GM21825 (cell line): ENCODE measurements at regions not wholly inside any gene's neighbourhood (a gene's known extent, or its start where the extent isn't known, plus 50 kb on each side); places are given as distances from the start of the nearest gene placed in this dataset.
"Not testable (repeated sequence)": the region's sequence is repeated elsewhere in the genome, so short reads cannot be mapped to it uniquely, and the experiment has no call there.

Source experiments
- ATAC-seq: cut with Tn5 transposase; IDR thresholded peaks from one replicate; pipeline ENCODE4 v1.9.1; 2021; ENCODE audit warnings: mild to moderate bottlenecking, moderate library complexity; ENCODE audit not compliant: unreplicated experiment

DNA sequence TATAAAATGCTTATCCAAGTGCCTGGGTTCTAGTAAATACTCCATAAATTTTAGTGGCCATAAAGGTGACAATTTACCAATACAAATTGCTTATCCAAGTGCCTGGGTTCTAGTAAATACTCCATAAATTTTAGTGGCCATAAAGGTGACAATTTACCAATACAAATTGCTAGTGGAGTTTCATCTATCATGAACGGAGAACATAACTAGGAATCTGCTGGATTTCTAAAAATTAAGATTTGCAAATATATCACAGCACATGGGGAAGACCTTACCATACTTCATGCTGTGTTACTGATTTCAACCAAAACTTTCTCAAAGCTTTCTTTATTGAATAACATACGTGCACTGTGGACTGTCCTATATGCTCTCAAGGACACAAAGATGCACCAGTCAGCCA, 1631.4 kb upstream of the FLRT2 start:
- not testable (repeated sequence) for ATAC-seq

DNA sequence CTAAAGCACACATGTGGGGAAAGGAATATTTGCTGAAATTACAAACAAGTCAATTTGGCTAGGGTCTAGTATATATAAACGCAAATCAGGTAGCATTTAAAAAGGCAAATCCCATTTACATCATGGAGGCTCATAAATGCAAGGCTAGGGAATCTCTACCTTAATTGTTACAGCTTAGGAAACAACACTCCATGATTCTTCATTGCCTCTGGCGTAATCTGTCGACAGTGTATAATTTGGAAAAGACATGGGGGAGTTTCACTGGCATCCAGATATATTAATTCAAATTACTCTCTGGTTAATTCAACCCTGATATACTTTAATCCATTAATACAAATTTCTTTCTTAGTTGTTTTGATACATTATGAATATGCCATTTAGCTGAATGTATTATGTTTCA, 1630.2 kb upstream of the FLRT2 start:
- ATAC-seq: no peak

DNA sequence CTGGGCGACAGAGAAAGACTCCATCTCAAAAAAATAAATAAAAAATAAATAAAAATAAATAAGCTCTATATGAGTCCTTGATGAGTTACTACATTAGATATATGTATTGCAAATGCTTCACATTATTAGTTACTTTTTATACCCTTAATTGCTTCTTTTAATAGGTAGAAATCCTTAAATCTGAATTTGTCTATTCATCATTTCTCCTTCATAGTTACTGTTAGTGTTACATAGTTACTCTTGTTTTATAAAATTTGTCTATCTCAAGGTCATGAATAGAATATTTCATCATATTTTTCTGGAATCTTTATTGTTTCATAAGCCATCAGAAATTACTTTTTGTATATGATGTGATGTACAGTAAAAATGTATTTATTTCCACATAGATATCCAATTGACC, 1624.8 kb upstream of the FLRT2 start:
- no peak for ATAC-seq

DNA sequence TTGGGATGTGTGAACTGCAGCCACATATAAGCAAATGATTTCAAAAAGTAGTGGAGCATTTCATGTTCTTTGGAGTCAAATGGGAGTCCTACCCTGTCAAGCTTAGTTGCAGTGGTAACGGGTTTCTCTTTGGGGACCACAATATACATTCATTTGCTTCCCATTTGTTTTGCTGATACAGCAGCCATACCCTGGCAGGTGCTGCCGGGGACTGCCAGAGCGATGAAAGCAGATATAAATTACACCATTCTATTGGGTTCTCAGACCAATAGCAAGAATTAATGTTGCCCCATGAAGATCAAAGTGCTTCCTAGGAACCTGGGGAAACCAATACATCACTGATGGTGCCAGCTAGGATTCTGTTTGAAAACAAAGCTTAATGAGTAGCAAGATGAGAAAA, 1621.5 kb upstream of the FLRT2 start:
- no peak for ATAC-seq

DNA sequence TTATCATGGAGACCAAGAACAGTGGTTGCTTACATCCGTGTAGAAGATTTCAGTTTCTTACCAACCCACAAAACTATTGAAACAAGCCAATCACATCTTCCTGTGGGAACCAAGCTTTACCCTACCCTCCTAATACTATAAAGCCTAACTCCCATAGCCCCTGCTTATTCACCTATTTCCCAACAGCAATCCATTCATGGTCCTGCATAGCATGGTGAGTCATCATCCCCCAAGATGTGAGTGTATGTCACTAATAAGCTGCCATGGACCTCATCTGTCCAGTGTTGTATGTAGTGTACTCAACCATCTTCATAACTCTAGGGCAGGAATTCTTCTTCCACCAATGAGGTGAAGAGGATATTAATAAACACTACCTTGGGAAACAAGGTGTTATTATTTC, 1620.4 kb upstream of the FLRT2 start:
- no peak for ATAC-seq

DNA sequence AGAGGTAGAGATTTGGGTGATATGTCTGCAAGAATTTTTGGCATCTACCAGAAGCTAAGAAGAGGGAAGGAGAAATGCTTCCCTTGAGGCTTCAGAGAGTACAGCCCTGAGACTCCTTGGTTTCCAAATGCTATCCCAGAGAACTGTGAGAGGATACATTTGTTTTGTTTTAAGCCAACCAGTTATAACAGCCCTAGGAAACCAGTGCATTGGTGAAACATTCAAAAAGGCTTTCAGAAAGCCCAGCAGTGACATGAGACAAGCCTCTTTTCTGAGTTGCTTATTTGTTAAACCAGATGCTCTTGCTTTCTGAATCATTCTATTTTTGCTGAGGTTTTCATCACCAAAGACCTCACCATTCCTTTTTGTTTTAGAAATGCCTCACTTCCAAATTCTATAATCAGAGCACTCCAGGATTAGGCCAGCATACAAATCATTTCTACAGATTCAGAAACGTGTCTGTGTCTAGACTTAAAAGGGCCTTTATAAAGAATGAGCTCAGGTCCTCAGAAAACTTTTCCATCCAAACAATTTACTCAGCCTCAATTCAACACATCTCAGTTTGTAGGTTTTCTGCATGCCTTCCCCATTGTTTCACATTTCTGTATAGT, 1617.8 kb upstream of the FLRT2 start:
- no peak for ATAC-seq

DNA sequence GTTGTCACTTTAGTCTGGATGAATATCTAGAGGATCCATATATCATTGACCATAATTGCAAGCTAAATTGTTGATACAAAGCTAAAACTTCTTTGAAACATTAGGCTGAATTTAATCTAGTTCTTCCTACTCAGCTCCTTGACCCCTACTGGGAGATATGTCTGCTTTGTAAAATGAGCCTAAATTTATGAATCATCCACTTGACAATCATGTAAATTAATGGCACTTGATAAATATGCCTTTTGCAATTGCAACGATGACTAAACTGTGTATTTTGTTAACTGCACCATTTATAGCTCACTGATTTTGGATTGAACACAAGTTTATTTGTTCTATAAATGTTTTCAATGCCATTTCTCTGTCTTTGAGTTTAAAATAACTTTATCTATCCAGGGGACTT, 1616.5 kb upstream of the FLRT2 start:
- no peak for ATAC-seq

DNA sequence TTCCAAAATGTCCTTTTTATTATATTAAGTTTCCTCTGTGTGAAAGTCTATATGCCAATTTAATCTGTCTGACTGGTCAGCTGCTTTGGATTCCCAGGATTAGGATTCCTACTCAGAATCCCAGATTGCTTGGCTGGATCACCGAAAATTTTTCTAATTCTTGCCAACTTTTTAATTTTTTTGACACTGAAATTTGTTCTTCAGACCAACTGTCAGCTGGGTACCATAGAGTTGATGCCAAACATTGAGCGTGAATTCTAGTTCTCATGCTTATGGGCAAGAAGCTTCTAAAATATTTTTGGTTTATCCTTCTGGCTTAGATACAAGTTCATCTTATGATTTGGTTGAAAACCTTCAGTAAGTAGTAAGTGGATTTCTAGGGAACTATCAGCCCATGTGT, 1611.4 kb upstream of the FLRT2 start:
- ATAC-seq: no peak

DNA sequence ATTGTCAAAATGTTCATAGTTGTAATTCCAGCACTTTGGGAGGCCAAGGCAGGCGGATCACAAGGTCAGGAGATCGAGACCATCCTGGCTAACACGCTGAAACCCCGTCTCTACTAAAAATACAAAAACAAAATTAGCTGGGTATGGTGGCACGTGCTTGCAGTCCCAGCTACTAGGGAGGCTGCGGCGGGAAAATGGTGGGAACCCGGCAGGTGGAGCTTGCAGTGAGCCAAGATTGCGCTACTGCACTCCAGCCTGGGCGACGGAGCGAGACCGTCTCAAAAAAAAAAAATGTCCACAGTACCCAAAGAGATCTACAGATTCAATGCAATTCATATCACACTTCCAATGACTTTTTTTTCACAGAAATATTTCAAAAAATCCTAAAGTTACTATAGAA, 1610.3 kb upstream of the FLRT2 start:
- not testable (repeated sequence) for ATAC-seq

DNA sequence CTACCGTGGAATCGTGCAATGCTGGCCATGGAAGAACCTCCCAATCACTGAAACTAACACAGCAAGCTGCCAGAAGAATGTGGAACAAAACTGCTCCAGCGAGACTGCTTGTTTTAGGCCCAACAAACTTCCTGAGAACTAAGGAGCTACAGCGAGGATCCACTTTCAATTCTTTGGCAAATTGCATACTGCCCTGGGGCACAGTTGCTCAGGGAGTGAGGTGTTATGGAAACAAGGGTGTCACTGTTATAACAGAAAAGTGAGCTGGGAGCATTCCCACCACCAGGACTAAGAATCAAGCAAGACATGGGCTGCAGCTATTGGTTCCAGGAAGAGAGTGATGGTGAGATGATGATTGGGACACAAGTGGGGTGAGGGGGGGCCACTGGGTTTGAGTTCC, 1606.1 kb upstream of the FLRT2 start:
- ATAC-seq: no peak

DNA sequence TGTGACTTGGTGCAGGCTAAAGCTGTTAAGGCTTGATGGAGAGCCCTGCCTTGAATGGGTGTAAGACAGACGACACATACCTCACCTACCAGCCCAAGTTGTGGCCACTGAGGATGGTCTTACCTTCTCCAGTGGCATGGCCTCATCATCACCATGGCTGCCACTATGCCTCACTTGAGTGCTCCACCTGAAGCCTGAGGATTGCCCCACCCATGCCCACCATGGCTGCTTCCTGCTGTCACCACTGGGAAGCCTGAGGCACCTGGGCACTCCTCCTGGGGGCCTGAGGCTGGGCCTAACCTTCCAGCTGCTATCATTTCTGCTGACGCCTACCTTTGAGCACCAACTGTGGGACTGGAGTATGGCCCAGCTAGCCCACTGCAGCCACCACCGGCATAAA, 1605.7 kb upstream of the FLRT2 start:
- no peak for ATAC-seq

DNA sequence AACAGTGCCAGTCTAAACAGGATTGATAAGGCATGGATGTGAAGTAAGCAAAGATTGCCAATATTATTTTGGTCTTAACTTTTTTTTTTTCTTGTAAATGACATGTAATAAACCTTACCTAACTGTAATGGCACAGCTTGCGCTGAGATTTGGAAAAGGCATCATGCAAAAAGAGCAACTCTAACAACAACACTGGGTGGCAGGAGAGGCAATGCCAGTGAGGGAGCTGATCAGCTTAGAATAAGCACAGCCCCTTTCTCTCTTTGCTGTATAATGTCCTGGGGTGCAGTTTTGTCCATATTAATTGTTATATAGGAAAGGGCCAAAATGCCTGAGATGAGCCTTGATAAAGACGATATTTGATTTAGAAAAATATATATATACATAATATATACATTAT, 1589.7 kb upstream of the FLRT2 start:
- no peak for ATAC-seq

DNA sequence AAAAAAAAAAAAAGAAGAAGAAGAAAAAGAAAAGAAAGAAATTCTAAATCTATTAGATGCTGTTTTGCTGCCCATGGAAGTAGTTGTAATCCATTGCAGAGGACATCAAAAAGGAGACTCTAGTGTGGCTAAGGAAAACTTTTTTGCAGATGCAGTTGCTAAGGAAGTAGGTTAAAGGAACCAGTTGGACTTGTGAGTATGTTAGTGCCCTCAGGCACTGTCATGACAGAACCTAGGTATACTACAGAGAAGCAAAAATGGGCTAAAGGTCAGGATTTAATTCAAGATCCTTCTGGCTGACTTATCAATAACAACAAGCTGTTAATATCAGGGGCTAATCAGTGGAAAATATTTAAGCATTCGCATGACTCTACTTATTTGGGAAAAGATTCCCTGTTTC, 1571.6 kb upstream of the FLRT2 start:
- no peak for ATAC-seq

DNA sequence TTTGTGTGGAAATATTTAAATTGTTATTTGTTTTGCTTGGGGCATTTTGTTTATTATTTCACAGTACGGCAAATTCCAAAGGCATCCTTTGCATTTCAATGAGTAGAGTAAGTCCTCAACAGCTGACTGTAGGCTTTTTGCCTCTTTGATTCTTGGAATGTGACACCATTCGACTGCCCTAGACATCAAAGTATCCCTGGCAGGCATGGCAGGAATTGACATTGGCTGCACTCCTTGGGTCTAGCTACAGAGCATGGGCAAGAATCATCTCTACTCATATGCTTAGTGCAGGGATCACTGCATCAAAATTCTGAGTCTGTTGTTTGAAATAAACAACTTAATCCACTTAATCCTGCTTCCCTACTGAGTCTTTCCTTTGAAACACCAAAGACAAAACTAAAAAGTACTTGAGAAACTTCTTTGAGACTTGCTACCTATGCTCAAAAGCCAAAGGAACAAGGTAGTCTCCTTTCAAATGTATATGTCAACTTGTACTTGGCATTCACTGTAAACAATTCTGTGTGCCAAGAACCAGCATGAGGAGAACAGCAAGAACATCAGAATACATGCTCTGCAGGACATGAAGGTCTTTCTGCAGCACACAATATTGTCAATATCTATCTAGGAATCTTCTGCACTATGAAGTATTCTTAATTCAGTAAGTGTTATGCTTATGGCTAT, 1569.0 kb upstream of the FLRT2 start:
- no peak for ATAC-seq

DNA sequence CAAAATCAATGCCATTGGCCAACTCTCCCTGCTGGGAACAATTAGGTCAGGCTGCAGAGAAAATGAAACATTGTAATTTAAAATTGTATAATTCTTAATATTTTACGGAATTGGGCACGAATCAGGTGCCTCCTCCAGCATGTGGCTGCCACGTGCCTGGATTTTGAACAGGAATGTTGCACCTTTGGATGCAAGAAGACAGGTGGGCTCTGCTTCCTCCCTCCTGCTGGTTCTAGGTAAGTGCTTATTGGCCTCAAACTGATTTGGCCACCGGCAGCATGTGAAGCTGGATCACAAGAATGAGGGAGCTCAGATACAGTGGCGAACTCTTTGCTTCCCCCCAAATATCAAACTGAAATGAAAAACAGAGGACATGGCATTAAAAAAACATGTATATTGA, 1559.9 kb upstream of the FLRT2 start:
- no peak for ATAC-seq

DNA sequence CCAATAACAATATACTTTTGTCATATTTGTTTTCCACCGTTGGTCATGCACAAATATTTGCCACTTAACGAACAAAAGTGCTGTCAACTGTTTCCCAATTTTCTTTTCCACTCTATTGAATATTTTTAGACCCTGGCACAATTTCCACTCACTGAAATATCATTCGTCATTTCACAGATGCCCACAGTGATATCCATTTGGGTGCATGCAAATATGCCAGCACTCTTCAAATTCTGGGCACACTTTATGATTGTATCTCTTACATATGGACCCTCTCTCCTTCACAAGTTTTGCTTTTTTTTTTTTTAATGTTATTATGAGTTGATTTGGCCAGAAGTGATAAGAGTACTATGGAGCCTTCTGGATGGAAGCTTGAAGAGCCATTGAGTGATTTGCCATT, 1557.3 kb upstream of the FLRT2 start:
- ATAC-seq: no peak

DNA sequence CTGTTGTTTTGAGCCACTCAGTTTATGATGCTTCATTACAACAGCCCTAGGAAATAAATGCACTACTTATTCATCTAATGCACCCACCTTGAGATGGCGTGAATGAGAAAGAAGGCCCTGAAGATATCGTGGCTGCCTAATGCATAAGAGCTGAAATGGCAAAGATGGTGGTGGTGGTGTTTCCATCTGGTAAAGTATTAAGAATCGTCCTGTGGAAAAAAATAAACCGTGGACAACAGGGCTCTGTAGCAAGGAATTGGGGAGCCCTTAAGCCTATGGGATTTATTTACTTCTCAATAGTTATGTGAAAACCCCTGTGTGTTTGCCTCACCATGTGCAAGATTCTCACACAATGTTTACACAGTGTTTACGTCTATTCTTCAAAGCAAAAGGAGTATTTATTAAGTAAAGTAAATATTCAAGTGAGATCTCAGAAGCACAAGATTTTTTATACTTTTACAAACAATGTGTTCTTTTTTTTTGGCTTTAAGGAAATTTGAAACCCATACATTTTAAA, 1555.2 kb upstream of the FLRT2 start:
- no peak for ATAC-seq

DNA sequence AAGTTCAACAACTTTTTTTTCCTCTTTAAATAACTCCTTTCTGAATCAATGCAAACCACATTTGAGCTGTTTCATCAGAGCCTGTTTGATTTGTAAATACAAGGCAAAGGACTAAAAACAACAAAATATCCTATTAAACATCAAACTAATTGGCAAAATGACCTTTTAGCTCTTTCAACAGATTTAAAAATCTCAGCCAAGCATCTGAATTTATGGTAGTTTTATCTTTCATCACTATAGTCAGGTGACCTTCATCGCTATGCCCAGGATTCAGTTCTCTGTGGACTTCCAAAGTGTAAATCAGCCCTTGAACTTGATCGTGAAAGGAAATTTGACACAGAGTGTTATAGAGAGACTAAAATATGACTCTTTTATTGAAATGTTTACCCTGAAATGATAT, 1554.5 kb upstream of the FLRT2 start:
- no peak for ATAC-seq

DNA sequence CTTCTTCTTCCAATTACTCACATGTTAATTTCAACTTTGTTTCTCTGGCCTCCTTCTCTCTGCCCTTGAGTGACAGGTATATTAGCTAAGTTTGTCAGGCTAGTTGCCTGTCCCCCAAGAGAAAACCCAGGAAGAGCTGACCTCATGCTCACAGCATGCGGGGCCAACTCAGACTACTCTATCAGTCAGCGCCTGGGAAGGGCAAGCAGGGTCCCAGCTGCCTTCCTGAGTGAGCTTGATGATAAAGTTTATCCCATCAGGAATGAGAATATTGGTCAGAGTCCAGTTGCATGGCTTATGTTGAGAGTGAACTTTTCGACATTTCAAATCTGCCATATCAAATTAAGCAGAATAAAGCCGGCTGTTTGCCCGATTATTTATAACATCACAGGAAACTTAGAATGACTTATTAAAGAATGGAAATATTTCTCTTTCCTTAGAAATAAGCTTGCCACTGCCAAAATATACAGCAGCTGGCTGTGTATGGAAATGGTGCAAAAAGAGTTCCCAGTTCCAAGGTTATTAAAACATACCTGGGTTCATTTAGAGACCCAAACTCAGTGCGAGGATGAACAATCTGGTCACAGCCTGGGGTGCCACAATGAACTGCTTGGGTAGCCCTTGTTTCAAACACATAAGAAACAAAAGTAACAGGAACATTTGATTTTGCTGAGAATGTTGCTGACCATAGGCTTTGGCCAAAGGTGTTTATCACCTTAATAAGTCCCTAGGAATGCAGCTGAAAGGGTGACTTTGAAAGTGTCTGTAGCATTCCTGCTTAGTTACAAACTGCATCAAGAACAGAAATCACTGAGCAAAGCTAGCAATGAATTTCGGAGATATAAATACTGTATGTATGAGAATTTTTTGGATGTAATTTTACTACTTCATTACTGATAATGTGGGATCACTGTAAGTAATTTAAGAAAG, 1553.8 kb upstream of the FLRT2 start:
- no peak for ATAC-seq

DNA sequence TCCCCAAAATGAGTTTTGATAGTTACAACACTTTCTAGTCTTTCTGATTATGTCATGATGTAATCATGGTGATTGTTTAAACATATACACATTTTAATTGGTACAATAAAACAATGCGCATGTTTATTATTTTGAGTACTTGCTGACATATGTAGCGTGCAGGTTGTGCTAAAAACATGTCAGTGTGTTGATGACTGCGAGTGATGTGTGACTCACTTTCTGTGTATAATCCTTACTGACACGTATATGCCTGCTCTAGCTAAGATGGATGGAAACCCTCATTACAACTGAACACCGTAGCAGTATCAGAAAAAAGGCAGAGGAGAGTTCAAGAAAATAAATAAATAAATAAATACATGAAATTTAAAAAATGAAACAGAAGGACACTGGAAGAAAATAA, 1552.4 kb upstream of the FLRT2 start:
- ATAC-seq: no peak

DNA sequence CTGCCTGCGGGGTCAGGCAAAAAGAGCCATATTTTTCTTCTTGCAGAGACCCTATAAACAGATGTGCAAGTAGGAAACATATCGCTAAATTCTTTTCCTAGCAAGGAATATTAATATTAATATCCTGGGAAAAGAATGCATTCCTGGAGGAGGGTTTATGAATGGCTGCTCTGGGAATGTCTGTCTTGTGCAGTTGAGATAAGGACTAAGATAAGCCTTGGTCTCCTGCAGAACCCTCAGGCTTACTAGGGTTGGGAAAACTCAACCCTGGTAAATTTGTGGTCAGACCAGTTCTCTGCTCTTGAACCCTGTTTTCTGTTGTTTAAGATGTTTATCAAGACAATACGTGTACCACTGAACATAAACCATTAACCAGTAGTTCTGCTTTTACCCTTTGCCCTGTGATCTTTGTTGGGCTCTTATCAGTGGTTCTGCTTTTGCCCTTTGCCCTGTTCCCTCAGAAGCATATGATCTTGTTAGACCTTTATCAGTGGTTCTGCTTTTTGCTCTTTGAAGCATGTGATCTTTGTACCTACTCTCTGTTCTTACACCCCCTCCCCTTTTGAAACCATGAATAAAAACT, 1548.2 kb upstream of the FLRT2 start:
- ATAC-seq: not testable (repeated sequence)
